HepG2 (cell line): ENCODE measurements at regions not wholly inside any gene's neighbourhood (a gene's known extent, or its start where the extent isn't known, plus 50 kb on each side); places are given as distances from the start of the nearest gene placed in this dataset.

Source experiments
- ATAC-seq: fragments of 200-7000 bp; cut with Tn5 transposase; 3 replicates; pipeline ENCODE4 v1.9.1; 2020; ENCODE audit warnings: mild to moderate bottlenecking, moderate library complexity
- BruUV-seq: library from RNA; stranded (reverse); fragments of 400-500 nt; replicated peaks from 2 replicates; lab custom pipeline; 2021; lab: Mats Ljungman, UMichigan
- CTCF ChIA-PET: fragments of 300-600 bp; formaldehyde crosslinking; extraction: SDS; loops from one replicate; lab custom pipeline; 2021; ENCODE audit warnings: low total read pairs, inconsistent platforms, low intra/inter-chr PET ratio; lab: Yijun Ruan, JAX
- POLR2A ChIA-PET: fragments of 350-600 bp; sonication (Branson Sonifier 250); formaldehyde crosslinking; loops from one replicate; lab custom pipeline; 2020; ENCODE audit warnings: antibody characterized with exemption, inconsistent platforms; lab: Yijun Ruan, JAX
- DNase-seq: peaks from one replicate; pipeline ENCODE4 v3.0.0-alpha.2; 2015; ENCODE audit warnings: low spot score
- FAIRE-seq: peaks from 3 replicates; lab custom pipeline; 2011; peaks lifted over from hg19 to GRCh38; lab: Jason Lieb, UNC
- H2AFZ ChIP-seq: one replicate; pipeline ENCODE4 v1.6.1; 2011; ENCODE audit warnings: low read length, inconsistent platforms
- H3K27ac ChIP-seq: fragments of 300-600 bp; 3 replicates; pipeline ENCODE4 v1.8.0; 2011; ENCODE audit warnings: mixed run types, mild to moderate bottlenecking, mixed read lengths, low read length, inconsistent platforms; ENCODE audit not compliant: insufficient read depth; ENCODE audit errors: extremely low read length
- H3K27me3 ChIP-seq, 2 experiments: fragments of 200-600 bp in 1 of 2; 2 replicates in 1 of 2; 3 replicates in 1 of 2; pipeline versions ENCODE4 v1.6.0 to v1.8.0; 2011; ENCODE audit warnings: low read length in 2 of 2, mild to moderate bottlenecking in 2 of 2, moderate library complexity in 2 of 2, inconsistent platforms in 1 of 2; ENCODE audit not compliant: insufficient read depth in 2 of 2, control insufficient read depth in 1 of 2
- H3K36me3 ChIP-seq, 2 experiments: fragments of 200-600 bp in 1 of 2; replicated peaks in 1 of 2; 2 replicates in 1 of 2; 3 replicates in 1 of 2; pipeline versions ENCODE4 v1.5.1 to v1.8.0; 2011; ENCODE audit warnings: low read length in 2 of 2, inconsistent platforms in 1 of 2; ENCODE audit not compliant: insufficient read depth in 2 of 2, control insufficient read depth in 1 of 2
- H3K4me1 ChIP-seq: 2 replicates; pipeline ENCODE4 v1.5.1; 2012; ENCODE audit warnings: low read length, inconsistent platforms; ENCODE audit not compliant: insufficient read depth
- H3K4me2 ChIP-seq: 2 replicates; pipeline ENCODE4 v1.6.0; 2011; ENCODE audit warnings: low read depth, low read length, inconsistent platforms
- H3K4me3 ChIP-seq, 3 experiments: fragments of 200-600 bp in 1 of 3; sonication (generic), shearing (Covaris generic) in 1 of 3; replicated peaks in 1 of 3; 2 replicates each; pipeline ENCODE4 v1.5.1; 2011 to 2016; ENCODE audit warnings: low read length in 3 of 3, inconsistent platforms in 2 of 3, low read depth in 2 of 3, mild to moderate bottlenecking in 2 of 3, control low read depth in 1 of 3, mixed read lengths in 1 of 3; ENCODE audit not compliant: insufficient read depth in 1 of 3
- H3K79me2 ChIP-seq: one replicate; pipeline ENCODE4 v1.6.1; 2011; ENCODE audit warnings: low read length, inconsistent platforms; ENCODE audit not compliant: insufficient read depth
- H3K9ac ChIP-seq: 2 replicates; pipeline ENCODE4 v1.6.0; 2011; ENCODE audit warnings: mild to moderate bottlenecking, low read depth, low read length, inconsistent platforms; ENCODE audit not compliant: insufficient read depth
- H3K9me3 ChIP-seq: 2 replicates; pipeline ENCODE4 v1.5.1; 2012; ENCODE audit warnings: mild to moderate bottlenecking, low read length
- H4K20me1 ChIP-seq: 2 replicates; pipeline ENCODE4 v1.6.0; 2011; ENCODE audit warnings: inconsistent platforms, mild to moderate bottlenecking, low read length, moderate library complexity; ENCODE audit not compliant: insufficient read depth
- CHD2 ChIP-seq: IDR thresholded peaks from 2 replicates; pipeline ENCODE4 v1.6.1; 2011; ENCODE audit warnings: low read depth, low read length, improper control_type of control experiment
- EED ChIP-seq: sonication (generic); formaldehyde crosslinking; IDR thresholded peaks from 2 replicates; pipeline ENCODE4 v1.5.0; 2020; ENCODE audit warnings: mild to moderate bottlenecking, missing genetic modification reagents
- KDM1A ChIP-seq: IDR thresholded peaks from 2 replicates; pipeline ENCODE4 v1.6.1; 2016; ENCODE audit warnings: missing compliant biosample characterization
- RARG ChIP-seq: sonication (generic); formaldehyde crosslinking; IDR thresholded peaks from 2 replicates; pipeline ENCODE4 v1.4.0; 2020; ENCODE audit warnings: low read depth, mild to moderate bottlenecking, missing genetic modification reagents
- STAG1 ChIP-seq: sonication (generic); formaldehyde crosslinking; IDR thresholded peaks from 2 replicates; pipeline ENCODE4 v1.4.0; 2020; ENCODE audit warnings: missing genetic modification reagents
- TEF ChIP-seq: sonication (generic); formaldehyde crosslinking; IDR thresholded peaks from 2 replicates; pipeline ENCODE4 v1.5.0; 2020; ENCODE audit warnings: missing genetic modification reagents
- ZNF17 ChIP-seq: sonication (generic); formaldehyde crosslinking; IDR thresholded peaks from 2 replicates; pipeline ENCODE4 v1.5.0; 2020; ENCODE audit warnings: mild to moderate bottlenecking, missing genetic modification reagents
- ZNF20 ChIP-seq: sonication (generic); formaldehyde crosslinking; IDR thresholded peaks from 2 replicates; pipeline ENCODE4 v1.4.0; 2020; ENCODE audit warnings: mild to moderate bottlenecking, moderate library complexity, missing genetic modification reagents
- ZNF430 ChIP-seq: sonication (generic); formaldehyde crosslinking; IDR thresholded peaks from 2 replicates; pipeline ENCODE4 v1.9.0; 2021; ENCODE audit warnings: mild to moderate bottlenecking, missing genetic modification reagents
- ZNF878 ChIP-seq: sonication (generic); formaldehyde crosslinking; IDR thresholded peaks from 2 replicates; pipeline ENCODE4 v1.8.1; 2023; ENCODE audit warnings: mild to moderate bottlenecking, missing genetic modification reagents, moderate library complexity
- WGBS: methylation state at CpG from one replicate; pipeline ENCODE4 v1.1.6; 2017; ENCODE audit warnings: low lambda C conversion rate; 5-methylcytosine and 5-hydroxymethylcytosine counted together
- in situ Hi-C: cut with HindIII; loops from 2 replicates; pipeline ENCODE4 v1.10.0; 2017; ENCODE audit warnings: low pct_unique_long_range_greater_than_20kb; ENCODE audit not compliant: extremely low pct_ligation_motif_present
- intact Hi-C: fragments of 100-400 bp; cut with micrococcal nuclease; formaldehyde crosslinking; loops from one replicate; pipeline ENCODE4 v1.10.0; 2022; ENCODE audit not compliant: unreplicated experiment
- TF ChIP-seq, protein P1 (sequence below): sonication (generic); formaldehyde crosslinking; IDR thresholded peaks from 2 replicates; pipeline ENCODE4 v1.4.0; 2020; ENCODE audit warnings: missing genetic modification reagents

DNA sequence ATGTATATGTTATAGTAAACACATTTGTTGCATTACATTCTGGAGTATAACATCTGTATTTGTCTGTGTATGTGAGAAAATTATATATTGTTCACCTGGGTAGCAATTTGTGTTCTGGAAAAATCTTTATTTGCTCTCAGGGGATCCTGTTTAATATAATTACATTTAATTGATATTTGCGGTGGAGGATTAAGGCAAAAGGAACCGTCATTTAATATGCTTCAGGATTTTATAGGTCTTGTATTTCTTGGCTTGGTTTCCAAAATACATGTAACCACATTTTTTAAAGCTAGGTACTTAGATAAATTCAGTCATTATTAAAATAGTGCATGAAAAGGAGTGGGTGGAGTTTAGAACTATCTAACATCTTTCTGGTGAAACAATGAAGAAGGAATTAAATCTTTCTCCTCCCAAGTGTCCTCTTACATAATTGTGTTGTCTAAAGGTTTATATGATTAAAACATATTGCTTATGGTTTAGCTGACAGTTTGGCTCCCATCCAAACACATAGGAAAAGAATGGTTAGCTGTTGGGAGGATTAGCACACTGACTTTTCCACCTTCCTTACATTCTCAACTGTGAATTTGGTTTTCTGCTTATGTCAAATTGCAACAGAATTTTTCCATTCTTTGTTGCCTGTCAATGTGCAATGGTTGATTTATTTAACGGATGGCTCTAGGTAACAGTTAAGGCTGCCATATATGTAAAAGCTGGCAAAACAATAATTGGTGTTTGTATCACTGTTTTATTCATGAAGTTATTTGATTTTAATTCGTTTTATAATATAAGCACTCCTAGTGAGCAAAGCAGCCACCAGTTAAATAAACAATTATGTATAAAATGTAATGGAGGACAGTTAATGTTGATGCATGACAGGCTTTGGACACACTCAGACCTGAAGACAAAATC lies 250.8 kb upstream of the SFRP2 start:
- CTCF ChIA-PET: no interaction called here
- no peak for DNase-seq
- Histone ChIP-seq H3K9ac (no peak overlapping the region), H4K20me1 (no peaks in the 10 kb centered on the region), H3K4me3 (no peak overlapping the region), H2AFZ (no peak overlapping the region), H3K27me3 (no peaks in the 10 kb centered on the region; a peak in 1 of 5 replicates), H3K79me2 (no peaks in the 10 kb centered on the region), H3K4me1 (no peaks in the 10 kb centered on the region), H3K27ac (no peak overlapping the region), H3K4me2 (no peak overlapping the region), H3K36me3 (no peaks in the 10 kb centered on the region), H3K9me3 (no peaks in the 10 kb centered on the region)
- POLR2A ChIA-PET: no interaction called here
- ATAC-seq: no peak
- TF ChIP-seq ZNF17: no peak
- TF ChIP-seq ZNF878 (CRISPR knock-in tag): no peak
- TF ChIP-seq STAG1 (CRISPR knock-in tag): no peak
- no peak for TF ChIP-seq RARG (CRISPR knock-in tag)
- TF ChIP-seq ZNF20 (CRISPR knock-in tag): no peak
- WGBS: 32% methylated on average over 4 of the region's 4 CpGs
- in situ Hi-C loops (no loop called here), intact Hi-C loops (no loop called here)
- BruUV-seq: no TSS peak
- FAIRE-seq: no peak

GRCh38 chr4:154036856-154037255 lies 248.0 kb upstream of the SFRP2 start:
- ChIA-PET POLR2A (no interaction called here), CTCF (no interaction called here)
- H2AFZ ChIP-seq: no peak overlapping the region
- H3K4me2 ChIP-seq: no peak overlapping the region
- no TSS peak for BruUV-seq
- intact Hi-C loops: no loop called here
- ATAC-seq (no peak), DNase-seq (no peak), FAIRE-seq (no peak)
- no peak overlapping the region for H3K4me3 ChIP-seq
- in situ Hi-C loops: no loop called here
- no peak overlapping the region for H3K9ac ChIP-seq
- no peaks in the 10 kb centered on the region for H3K36me3 ChIP-seq
- H3K27ac ChIP-seq: no peak overlapping the region
- H3K79me2 ChIP-seq: no peaks in the 10 kb centered on the region
- 1% methylated on average over 3 of the region's 3 CpGs for WGBS
- no peaks in the 10 kb centered on the region for H3K4me1 ChIP-seq
- H3K27me3 ChIP-seq: no peaks in the 10 kb centered on the region; a peak in 1 of 5 replicates
- H3K9me3 ChIP-seq: no peaks in the 10 kb centered on the region
- H4K20me1 ChIP-seq: no peaks in the 10 kb centered on the region
- TF ChIP-seq, protein P1, sequence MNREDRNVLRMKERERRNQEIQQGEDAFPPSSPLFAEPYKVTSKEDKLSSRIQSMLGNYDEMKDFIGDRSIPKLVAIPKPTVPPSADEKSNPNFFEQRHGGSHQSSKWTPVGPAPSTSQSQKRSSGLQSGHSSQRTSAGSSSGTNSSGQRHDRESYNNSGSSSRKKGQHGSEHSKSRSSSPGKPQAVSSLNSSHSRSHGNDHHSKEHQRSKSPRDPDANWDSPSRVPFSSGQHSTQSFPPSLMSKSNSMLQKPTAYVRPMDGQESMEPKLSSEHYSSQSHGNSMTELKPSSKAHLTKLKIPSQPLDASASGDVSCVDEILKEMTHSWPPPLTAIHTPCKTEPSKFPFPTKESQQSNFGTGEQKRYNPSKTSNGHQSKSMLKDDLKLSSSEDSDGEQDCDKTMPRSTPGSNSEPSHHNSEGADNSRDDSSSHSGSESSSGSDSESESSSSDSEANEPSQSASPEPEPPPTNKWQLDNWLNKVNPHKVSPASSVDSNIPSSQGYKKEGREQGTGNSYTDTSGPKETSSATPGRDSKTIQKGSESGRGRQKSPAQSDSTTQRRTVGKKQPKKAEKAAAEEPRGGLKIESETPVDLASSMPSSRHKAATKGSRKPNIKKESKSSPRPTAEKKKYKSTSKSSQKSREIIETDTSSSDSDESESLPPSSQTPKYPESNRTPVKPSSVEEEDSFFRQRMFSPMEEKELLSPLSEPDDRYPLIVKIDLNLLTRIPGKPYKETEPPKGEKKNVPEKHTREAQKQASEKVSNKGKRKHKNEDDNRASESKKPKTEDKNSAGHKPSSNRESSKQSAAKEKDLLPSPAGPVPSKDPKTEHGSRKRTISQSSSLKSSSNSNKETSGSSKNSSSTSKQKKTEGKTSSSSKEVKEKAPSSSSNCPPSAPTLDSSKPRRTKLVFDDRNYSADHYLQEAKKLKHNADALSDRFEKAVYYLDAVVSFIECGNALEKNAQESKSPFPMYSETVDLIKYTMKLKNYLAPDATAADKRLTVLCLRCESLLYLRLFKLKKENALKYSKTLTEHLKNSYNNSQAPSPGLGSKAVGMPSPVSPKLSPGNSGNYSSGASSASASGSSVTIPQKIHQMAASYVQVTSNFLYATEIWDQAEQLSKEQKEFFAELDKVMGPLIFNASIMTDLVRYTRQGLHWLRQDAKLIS (CRISPR knock-in tag): no peak
- TF ChIP-seq EED (CRISPR knock-in tag): no peak
- no peak for TF ChIP-seq TEF (CRISPR knock-in tag)
- TF ChIP-seq KDM1A (CRISPR knock-in tag): no peak
- TF ChIP-seq CHD2: no peak
- no peak for TF ChIP-seq ZNF430 (CRISPR knock-in tag)
